ENCODE measurements at regions not wholly inside any gene's neighbourhood (a gene's known extent, or its start where the extent isn't known, plus 50 kb on each side); places are given as distances from the start of the nearest gene placed in this dataset.

DNA sequence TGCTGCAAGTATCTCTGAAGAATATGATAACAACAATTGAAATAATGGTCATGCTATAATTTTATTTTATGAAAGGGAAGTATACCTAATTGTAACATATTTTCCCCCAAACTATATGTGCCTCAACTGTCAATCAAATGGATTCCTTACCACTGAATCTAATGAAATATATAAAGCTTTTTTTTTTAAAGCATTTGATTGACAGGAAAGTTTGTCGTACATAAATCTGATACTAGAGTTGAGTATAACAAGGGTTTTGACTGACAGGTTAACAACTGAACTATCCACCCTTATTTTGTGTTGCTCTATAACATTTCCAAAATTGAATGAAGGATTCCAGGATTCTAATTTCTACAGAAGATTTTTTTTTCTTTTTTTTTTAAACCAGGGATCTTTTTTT, 1333.3 kb upstream of the SLC39A10 start:
- TF ChIP-seq ATF2 (CRISPR knock-in tag; IDR thresholded peaks at IDR 0.05; ENCODE audit: borderline replicate concordance, low read depth): no peak
- no peak for TF ChIP-seq IRF1 (CRISPR knock-in tag; IDR thresholded peaks at IDR 0.05)
- TF ChIP-seq, protein P1, sequence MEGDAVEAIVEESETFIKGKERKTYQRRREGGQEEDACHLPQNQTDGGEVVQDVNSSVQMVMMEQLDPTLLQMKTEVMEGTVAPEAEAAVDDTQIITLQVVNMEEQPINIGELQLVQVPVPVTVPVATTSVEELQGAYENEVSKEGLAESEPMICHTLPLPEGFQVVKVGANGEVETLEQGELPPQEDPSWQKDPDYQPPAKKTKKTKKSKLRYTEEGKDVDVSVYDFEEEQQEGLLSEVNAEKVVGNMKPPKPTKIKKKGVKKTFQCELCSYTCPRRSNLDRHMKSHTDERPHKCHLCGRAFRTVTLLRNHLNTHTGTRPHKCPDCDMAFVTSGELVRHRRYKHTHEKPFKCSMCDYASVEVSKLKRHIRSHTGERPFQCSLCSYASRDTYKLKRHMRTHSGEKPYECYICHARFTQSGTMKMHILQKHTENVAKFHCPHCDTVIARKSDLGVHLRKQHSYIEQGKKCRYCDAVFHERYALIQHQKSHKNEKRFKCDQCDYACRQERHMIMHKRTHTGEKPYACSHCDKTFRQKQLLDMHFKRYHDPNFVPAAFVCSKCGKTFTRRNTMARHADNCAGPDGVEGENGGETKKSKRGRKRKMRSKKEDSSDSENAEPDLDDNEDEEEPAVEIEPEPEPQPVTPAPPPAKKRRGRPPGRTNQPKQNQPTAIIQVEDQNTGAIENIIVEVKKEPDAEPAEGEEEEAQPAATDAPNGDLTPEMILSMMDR (IDR thresholded peaks at IDR 0.05): no peak
- TF ChIP-seq E2F1 (CRISPR knock-in tag; IDR thresholded peaks at IDR 0.05): no peak

Data from WTC11 (cell line).